ENCODE measurements at regions not wholly inside any gene's neighbourhood (a gene's known extent, or its start where the extent isn't known, plus 50 kb on each side); places are given as distances from the start of the nearest gene placed in this dataset.

DNA sequence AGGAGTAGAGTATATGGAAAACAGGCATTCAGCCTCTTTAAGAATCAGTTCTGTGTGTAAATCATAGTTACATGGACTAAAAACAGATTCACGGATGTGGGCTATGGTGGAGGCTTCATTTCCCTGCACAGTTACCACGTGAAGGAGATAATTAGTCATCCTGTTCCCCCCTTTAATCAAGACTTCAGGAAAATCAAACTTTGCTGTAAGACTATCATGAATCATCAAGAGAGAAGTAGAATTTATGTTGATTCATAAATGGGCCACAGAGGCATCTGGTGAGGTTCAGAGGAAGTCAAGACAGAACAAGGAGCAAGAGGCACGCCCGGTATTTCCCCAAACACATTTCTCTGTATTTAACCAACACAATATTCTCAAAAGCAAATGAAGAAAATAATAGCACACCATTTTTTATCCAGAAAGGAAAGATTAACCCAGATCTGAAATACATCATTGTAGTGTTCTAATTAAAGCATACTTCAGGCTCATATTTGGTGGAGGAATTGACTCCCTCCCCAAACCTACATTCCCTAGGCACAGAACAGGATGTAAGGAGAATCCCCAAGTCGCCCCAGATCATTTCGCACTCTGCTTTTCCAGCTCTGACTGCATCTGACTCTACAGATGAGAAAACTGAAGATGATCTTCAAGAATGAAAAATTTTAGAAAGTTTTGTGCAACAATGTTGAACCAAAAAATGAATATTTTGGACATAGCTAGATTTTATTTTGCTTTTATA is 175.8 kb upstream of the GAS1 start:
- H3K9me2 ChIP-seq (replicated peaks; ENCODE audit: low read length) = no peaks in the 10 kb centered on the region
- TF ChIP-seq CTCF (conservative IDR thresholded peaks at IDR 0.05; ENCODE audit: low read depth, low read length) = no peak
- no peak for TF ChIP-seq EZH2 (IDR thresholded peaks at IDR 0.05; ENCODE audit: low read length, unreplicated experiment)
- TF ChIP-seq EZH2phosphoT487 (IDR thresholded peaks at IDR 0.05; ENCODE audit: borderline replicate concordance, low read length) = no peak
- no peaks in the 10 kb centered on the region for H3K79me2 ChIP-seq (ENCODE audit: low read length)
- no peak overlapping the region for H3K4me2 ChIP-seq (ENCODE audit: low read length)
- DNase-seq (no peak), ATAC-seq (no peak)
- no peaks in the 10 kb centered on the region for H3K4me1 ChIP-seq (ENCODE audit: insufficient read depth, low read length)
- CTCF ChIA-PET = no interaction called here
- H4K20me1 ChIP-seq (ENCODE audit: low read length) = no peaks in the 10 kb centered on the region
- no TSS peak for BruUV-seq (replicated peaks)
- intact Hi-C loops (cut with micrococcal nuclease) = no loop called here
- no peaks in the 10 kb centered on the region for H3K27me3 ChIP-seq (ENCODE audit: low read length)
- H3K4me3 ChIP-seq (ENCODE audit: low read length) = no peak overlapping the region
- no peak overlapping the region for H3K9ac ChIP-seq (ENCODE audit: low read length)
- H3K9me3 ChIP-seq (ENCODE audit: low read length) = no peaks in the 10 kb centered on the region
- POLR2A ChIA-PET (ENCODE audit: unreplicated experiment) = no interaction called here
- H3F3A ChIP-seq (ENCODE audit: low read length, unreplicated experiment) = no peaks in the 10 kb centered on the region
- H3K36me3 ChIP-seq (ENCODE audit: low read depth, low read length) = no peaks in the 10 kb centered on the region
- H3K27ac ChIP-seq (ENCODE audit: low read length) = no peak overlapping the region
- no peak overlapping the region for H2AFZ ChIP-seq (ENCODE audit: low read length)

- DNase-seq (no peak), ATAC-seq (no peak)
- no peaks in the 10 kb centered on the region for H3K36me3 ChIP-seq (ENCODE audit: low read depth, low read length)
- TF ChIP-seq EZH2phosphoT487 (IDR thresholded peaks at IDR 0.05; ENCODE audit: borderline replicate concordance, low read length) (no peak), EZH2 (IDR thresholded peaks at IDR 0.05; ENCODE audit: low read length, unreplicated experiment) (no peak), CTCF (conservative IDR thresholded peaks at IDR 0.05; ENCODE audit: low read depth, low read length) (no peak)
- H3K9ac ChIP-seq (ENCODE audit: low read length) = no peak overlapping the region
- H3K4me3 ChIP-seq (ENCODE audit: low read length) = no peak overlapping the region
- intact Hi-C loops (cut with micrococcal nuclease) = no loop called here
- no peaks in the 10 kb centered on the region for H3K79me2 ChIP-seq (ENCODE audit: low read length)
- no peaks in the 10 kb centered on the region for H3K9me2 ChIP-seq (replicated peaks; ENCODE audit: low read length)
- ChIA-PET POLR2A (ENCODE audit: unreplicated experiment) (no interaction called here), CTCF (no interaction called here)
- no peak overlapping the region for H3K4me2 ChIP-seq (ENCODE audit: low read length)
- no peaks in the 10 kb centered on the region for H4K20me1 ChIP-seq (ENCODE audit: low read length)
- BruUV-seq (replicated peaks) = no TSS peak
- H3K4me1 ChIP-seq (ENCODE audit: insufficient read depth, low read length) = no peaks in the 10 kb centered on the region
- no peaks in the 10 kb centered on the region for H3K27me3 ChIP-seq (ENCODE audit: low read length)
- H3F3A ChIP-seq (ENCODE audit: low read length, unreplicated experiment) = no peaks in the 10 kb centered on the region
- H2AFZ ChIP-seq (ENCODE audit: low read length) = no peak overlapping the region
- H3K9me3 ChIP-seq (ENCODE audit: low read length) = no peaks in the 10 kb centered on the region
- no peak overlapping the region for H3K27ac ChIP-seq (ENCODE audit: low read length)
These were observed 176.5 kb upstream of the GAS1 start for GRCh38 chr9:87123830-87124229.

GRCh38 chr9:87125819-87126218 is 178.5 kb upstream of the GAS1 start:
- Histone ChIP-seq H3F3A (ENCODE audit: low read length, unreplicated experiment) (no peaks in the 10 kb centered on the region), H4K20me1 (ENCODE audit: low read length) (no peaks in the 10 kb centered on the region), H3K4me3 (ENCODE audit: low read length) (no peak overlapping the region), H2AFZ (ENCODE audit: low read length) (no peak overlapping the region), H3K27me3 (ENCODE audit: low read length) (no peaks in the 10 kb centered on the region), H3K27ac (ENCODE audit: low read length) (no peak overlapping the region), H3K79me2 (ENCODE audit: low read length) (no peaks in the 10 kb centered on the region), H3K9me3 (ENCODE audit: low read length) (no peaks in the 10 kb centered on the region), H3K36me3 (ENCODE audit: low read depth, low read length) (no peaks in the 10 kb centered on the region), H3K4me1 (ENCODE audit: insufficient read depth, low read length) (no peaks in the 10 kb centered on the region), H3K9ac (ENCODE audit: low read length) (no peak overlapping the region), H3K9me2 (replicated peaks; ENCODE audit: low read length) (no peaks in the 10 kb centered on the region), H3K4me2 (ENCODE audit: low read length) (no peak overlapping the region)
- ChIA-PET CTCF (no interaction called here), POLR2A (ENCODE audit: unreplicated experiment) (no interaction called here)
- no TSS peak for BruUV-seq (replicated peaks)
- ATAC-seq (no peak), DNase-seq (no peak)
- intact Hi-C loops (cut with micrococcal nuclease) = no loop called here
- TF ChIP-seq CTCF (conservative IDR thresholded peaks at IDR 0.05; ENCODE audit: low read depth, low read length) (no peak), EZH2 (IDR thresholded peaks at IDR 0.05; ENCODE audit: low read length, unreplicated experiment) (no peak), EZH2phosphoT487 (IDR thresholded peaks at IDR 0.05; ENCODE audit: borderline replicate concordance, low read length) (no peak)

Measured in PC-3 (cell line).